Glutamatergic neuron (in vitro differentiated cells): ENCODE measurements at regions not wholly inside any gene's neighbourhood (a gene's known extent, or its start where the extent isn't known, plus 50 kb on each side); places are given as distances from the start of the nearest gene placed in this dataset.

ENCODE experiments used
- DNase-seq: peaks from one replicate; pipeline ENCODE4 v3.0.0; 2022
- H3K27ac Mint-ChIP-seq: one replicate; pipeline ENCODE4 v1.8.0; 2020; ENCODE audit warnings: mild to moderate bottlenecking, mixed read lengths, inconsistent platforms; ENCODE audit not compliant: unreplicated experiment
- H3K27me3 Mint-ChIP-seq: one replicate; pipeline ENCODE4 v1.8.0; 2020; ENCODE audit warnings: mild to moderate bottlenecking, moderate library complexity, mixed read lengths, inconsistent platforms; ENCODE audit not compliant: unreplicated experiment
- H3K36me3 Mint-ChIP-seq: one replicate; pipeline ENCODE4 v1.8.0; 2020; ENCODE audit warnings: mild to moderate bottlenecking, mixed read lengths, inconsistent platforms; ENCODE audit not compliant: unreplicated experiment
- H3K4me1 Mint-ChIP-seq: one replicate; pipeline ENCODE4 v1.8.0; 2020; ENCODE audit warnings: mild to moderate bottlenecking, low read depth, mixed read lengths, inconsistent platforms; ENCODE audit not compliant: unreplicated experiment
- H3K4me3 Mint-ChIP-seq: one replicate; pipeline ENCODE4 v1.8.0; 2020; ENCODE audit warnings: mild to moderate bottlenecking, mixed read lengths, inconsistent platforms; ENCODE audit not compliant: unreplicated experiment
- H3K9me3 Mint-ChIP-seq: one replicate; pipeline ENCODE4 v1.8.0; 2020; ENCODE audit warnings: mild to moderate bottlenecking, moderate library complexity, mixed read lengths, inconsistent platforms; ENCODE audit not compliant: unreplicated experiment
- CTCF ChIP-seq: fragments of 200-600 bp; sonication (generic); IDR thresholded peaks from one replicate; pipeline ENCODE4 v1.5.0; 2021; ENCODE audit not compliant: partially characterized antibody, unreplicated experiment

GRCh38 chr13:85228692-85229091 is 570.5 kb downstream of the SLITRK6 start:
- Mint-ChIP-seq H3K36me3 (no peaks in the 10 kb centered on the region), H3K4me3 (no peak overlapping the region), H3K27ac (no peak overlapping the region), H3K27me3 (no peaks in the 10 kb centered on the region), H3K9me3 (no peaks in the 10 kb centered on the region), H3K4me1 (no peaks in the 10 kb centered on the region)
- no peak for TF ChIP-seq CTCF
- DNase-seq, result no peak

GRCh38 chr13:85223883-85224656 is 575.1 kb downstream of the SLITRK6 start:
- DNase-seq, result no peak
- no peak for TF ChIP-seq CTCF

GRCh38 chr13:85216576-85216975 is 582.6 kb downstream of the SLITRK6 start:
- H3K4me3 Mint-ChIP-seq, result no peak overlapping the region
- H3K27ac Mint-ChIP-seq, result no peak overlapping the region
- H3K27me3 Mint-ChIP-seq, result no peaks in the 10 kb centered on the region
- H3K9me3 Mint-ChIP-seq, result no peaks in the 10 kb centered on the region
- no peak for TF ChIP-seq CTCF
- no peak for DNase-seq
- H3K4me1 Mint-ChIP-seq, result no peaks in the 10 kb centered on the region
- H3K36me3 Mint-ChIP-seq, result no peaks in the 10 kb centered on the region

More at GRCh38 chr13:85223883-85224656, 575.1 kb downstream of the SLITRK6 start:
- no peaks in the 10 kb centered on the region for H3K36me3 Mint-ChIP-seq
- no peaks in the 10 kb centered on the region for H3K27me3 Mint-ChIP-seq
- H3K4me1 Mint-ChIP-seq, result no peaks in the 10 kb centered on the region
- H3K9me3 Mint-ChIP-seq, result no peaks in the 10 kb centered on the region
- H3K4me3 Mint-ChIP-seq, result no peak overlapping the region
- no peak overlapping the region for H3K27ac Mint-ChIP-seq

GRCh38 chr13:85212692-85213091 is 586.5 kb downstream of the SLITRK6 start:
- Mint-ChIP-seq H3K27ac (no peak overlapping the region), H3K4me3 (no peak overlapping the region), H3K36me3 (no peaks in the 10 kb centered on the region), H3K27me3 (no peaks in the 10 kb centered on the region), H3K9me3 (no peaks in the 10 kb centered on the region), H3K4me1 (no peaks in the 10 kb centered on the region)
- no peak for TF ChIP-seq CTCF
- DNase-seq, result no peak

- DNase-seq, result no peak
- Mint-ChIP-seq H3K36me3 (no peaks in the 10 kb centered on the region), H3K4me1 (no peaks in the 10 kb centered on the region), H3K9me3 (no peaks in the 10 kb centered on the region), H3K4me3 (no peak overlapping the region), H3K27me3 (no peaks in the 10 kb centered on the region), H3K27ac (no peak overlapping the region)
- TF ChIP-seq CTCF, result no peak
These were observed 594.4 kb downstream of the SLITRK6 start for GRCh38 chr13:85204668-85205344.
